ENCODE measurements at regions not wholly inside any gene's neighbourhood (a gene's known extent, or its start where the extent isn't known, plus 50 kb on each side); places are given as distances from the start of the nearest gene placed in this dataset.
A peak's percentile ranks its signal among the peaks of the same experiment; 100 is the strongest.
"Not testable (repeated sequence)": the region's sequence is repeated elsewhere in the genome, so short reads cannot be mapped to it uniquely, and the experiment has no call there.

DNA sequence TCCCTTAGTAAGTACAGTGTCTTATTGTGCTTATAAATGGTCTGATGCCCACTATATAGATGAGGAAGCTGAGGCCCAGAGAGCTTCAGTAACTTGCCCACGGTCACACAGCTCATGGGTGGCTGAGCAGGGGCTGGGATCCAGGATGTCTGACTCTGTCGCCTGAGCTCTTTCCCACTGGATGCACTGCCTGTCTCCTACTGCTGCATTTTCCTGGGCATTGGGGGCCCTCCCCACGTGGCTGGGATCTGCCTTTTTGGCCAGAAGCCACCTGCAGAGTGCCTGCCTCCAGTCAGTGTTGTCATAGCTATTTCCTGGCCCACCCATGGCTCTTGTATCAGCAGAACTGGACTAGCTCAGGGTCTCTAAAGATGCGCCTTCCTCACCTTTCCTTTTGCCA lies 57.5 kb upstream of the TAMM41 start:
- TF ChIP-seq, protein P1, sequence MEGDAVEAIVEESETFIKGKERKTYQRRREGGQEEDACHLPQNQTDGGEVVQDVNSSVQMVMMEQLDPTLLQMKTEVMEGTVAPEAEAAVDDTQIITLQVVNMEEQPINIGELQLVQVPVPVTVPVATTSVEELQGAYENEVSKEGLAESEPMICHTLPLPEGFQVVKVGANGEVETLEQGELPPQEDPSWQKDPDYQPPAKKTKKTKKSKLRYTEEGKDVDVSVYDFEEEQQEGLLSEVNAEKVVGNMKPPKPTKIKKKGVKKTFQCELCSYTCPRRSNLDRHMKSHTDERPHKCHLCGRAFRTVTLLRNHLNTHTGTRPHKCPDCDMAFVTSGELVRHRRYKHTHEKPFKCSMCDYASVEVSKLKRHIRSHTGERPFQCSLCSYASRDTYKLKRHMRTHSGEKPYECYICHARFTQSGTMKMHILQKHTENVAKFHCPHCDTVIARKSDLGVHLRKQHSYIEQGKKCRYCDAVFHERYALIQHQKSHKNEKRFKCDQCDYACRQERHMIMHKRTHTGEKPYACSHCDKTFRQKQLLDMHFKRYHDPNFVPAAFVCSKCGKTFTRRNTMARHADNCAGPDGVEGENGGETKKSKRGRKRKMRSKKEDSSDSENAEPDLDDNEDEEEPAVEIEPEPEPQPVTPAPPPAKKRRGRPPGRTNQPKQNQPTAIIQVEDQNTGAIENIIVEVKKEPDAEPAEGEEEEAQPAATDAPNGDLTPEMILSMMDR (conservative IDR thresholded peaks at IDR 0.05; ENCODE audit: low read depth, low read length) = no peak

DNA sequence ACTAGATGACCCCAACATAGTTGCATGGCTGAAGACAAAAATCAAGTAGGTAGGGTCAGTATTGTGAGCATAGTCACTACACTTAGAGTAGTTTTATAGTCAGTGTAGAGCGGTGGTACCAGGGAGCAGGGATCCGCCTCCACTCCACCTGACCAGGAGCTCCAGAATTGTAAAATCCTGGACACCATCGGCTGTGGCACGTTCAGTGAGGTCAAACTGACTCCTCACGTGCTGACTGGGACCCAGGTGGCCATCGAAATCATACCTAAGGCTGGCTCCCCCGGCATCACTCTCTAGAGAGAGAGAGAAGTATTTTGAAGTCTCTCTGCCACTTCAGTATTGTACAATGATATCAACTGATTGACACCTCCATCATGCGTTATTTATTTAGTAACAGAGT lies 59.7 kb upstream of the TAMM41 start:
- TF ChIP-seq, protein P1 (conservative IDR thresholded peaks at IDR 0.05; ENCODE audit: low read depth, low read length) = no peak
- no peak for DNase-seq (ENCODE audit: low read depth)
- no peak overlapping the region for H3K4me3 ChIP-seq (ENCODE audit: low read depth, low read length)

More for the DNA sequence above, 57.5 kb upstream of the TAMM41 start:
- no peak for DNase-seq (ENCODE audit: low read depth)
- no peak overlapping the region for H3K4me3 ChIP-seq (ENCODE audit: low read depth, low read length)

DNA sequence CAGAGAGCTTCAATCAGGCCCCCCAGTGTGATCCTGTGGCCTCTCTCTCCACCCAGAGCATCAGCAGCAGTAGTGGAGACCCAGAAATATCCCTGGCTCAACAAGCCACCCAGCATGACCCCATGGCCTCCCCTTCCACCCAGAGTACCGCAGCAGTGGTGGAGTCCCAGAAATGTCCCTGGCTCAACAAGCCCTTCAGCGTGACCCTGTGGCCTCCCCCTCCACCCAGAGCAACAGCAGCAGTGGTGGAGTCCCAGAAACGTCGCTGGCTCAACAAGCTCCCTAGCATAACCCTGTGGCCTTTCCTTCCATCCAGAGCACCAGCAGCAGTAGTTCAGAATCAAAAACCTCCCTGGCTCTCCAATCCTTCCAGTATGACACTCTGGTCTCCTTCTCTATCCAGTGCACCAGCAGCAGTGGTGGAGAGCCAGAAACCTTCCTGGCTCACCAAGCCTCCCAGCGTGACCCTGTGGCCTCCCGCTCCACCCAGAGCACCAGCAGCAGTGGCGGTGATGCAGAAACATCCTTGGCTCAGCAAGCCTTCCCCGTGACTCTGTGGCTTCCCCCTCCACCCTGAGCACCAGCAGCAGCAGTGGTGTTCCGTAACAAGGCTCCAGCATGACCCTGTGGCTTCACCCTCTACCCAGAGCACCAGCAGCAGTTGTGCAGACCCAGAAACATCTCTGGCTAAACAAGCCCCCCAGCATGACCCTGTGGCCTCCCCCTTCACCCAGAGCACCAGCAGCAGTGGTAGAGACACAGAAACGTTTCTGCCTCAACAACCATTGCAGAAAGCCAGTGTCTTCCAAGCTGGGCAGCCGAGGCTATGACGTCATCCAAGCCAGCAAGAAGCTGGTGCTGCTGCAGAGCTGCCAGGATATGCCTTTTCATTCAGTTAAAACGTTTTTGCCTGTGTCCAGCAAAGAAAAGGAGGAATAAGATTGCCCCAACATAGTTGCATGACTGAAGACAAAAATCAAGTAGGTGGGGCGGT lies 61.3 kb upstream of the TAMM41 start:
- DNase-seq (ENCODE audit: low read depth) = peak; percentile 2
- TF ChIP-seq, protein P1 (conservative IDR thresholded peaks at IDR 0.05; ENCODE audit: low read depth, low read length) = no peak
- no peak overlapping the region for H3K4me3 ChIP-seq (ENCODE audit: low read depth, low read length)

DNA sequence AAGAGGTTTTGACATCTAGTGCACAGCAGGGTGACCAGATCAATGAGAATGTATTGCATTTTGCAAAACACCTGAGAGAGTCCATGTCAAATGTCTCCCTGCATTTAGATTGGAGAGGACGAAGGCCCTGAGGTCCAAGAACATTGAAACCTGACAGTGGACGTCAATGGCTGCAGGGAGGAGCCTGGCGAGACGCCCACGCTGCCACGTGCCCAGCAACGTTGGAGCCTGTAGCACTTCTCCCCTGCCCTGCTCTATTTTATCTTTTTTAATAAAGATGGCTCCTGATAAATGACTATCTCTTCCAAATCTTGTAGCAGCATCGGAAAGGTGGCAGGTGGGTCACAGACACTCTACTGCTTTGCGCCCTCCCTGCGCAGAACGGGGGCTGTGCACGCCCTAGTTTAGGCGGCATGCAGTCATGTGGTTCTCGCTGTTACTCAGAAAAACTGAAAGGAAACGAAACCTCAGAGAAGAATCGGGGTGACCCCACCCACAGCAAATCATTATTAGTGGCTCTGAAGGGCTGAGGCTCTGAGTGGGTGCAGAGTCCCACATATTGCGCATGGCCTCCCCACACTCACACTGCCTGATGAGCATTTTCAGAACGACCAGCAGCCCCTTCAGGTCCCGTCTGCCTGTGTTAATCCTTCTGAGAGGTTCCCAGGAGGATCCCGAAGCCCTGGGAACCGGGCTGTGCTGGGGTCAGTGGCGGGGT lies 62.5 kb upstream of the TAMM41 start:
- TF ChIP-seq, protein P1 (conservative IDR thresholded peaks at IDR 0.05; ENCODE audit: low read depth, low read length) = no peak
- no peak overlapping the region for H3K4me3 ChIP-seq (ENCODE audit: low read depth, low read length)
- no peak for DNase-seq (ENCODE audit: low read depth)

DNA sequence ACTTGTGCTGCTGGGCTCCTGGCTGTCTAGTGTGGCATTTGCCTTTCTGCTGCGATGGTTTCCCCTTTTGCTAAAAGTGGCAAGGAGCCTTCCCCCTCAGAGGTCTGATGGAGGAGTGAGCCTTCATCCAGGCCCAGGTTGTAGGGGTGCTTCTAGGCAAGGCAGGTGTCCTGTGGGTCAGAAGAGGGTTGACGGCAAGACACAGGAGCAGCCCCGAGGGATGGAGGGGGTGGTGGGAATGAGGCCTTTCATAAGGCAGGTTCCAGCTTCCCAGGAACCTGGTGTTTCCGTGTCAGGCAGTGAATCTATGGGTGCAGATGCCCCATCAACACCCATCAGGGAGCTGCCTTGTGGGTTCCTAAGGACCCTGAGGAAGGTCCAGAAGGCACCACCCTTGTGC lies 63.0 kb upstream of the TAMM41 start:
- TF ChIP-seq, protein P1 (conservative IDR thresholded peaks at IDR 0.05; ENCODE audit: low read depth, low read length) = no peak
- no peak for DNase-seq (ENCODE audit: low read depth)
- no peak overlapping the region for H3K4me3 ChIP-seq (ENCODE audit: low read depth, low read length)

DNA sequence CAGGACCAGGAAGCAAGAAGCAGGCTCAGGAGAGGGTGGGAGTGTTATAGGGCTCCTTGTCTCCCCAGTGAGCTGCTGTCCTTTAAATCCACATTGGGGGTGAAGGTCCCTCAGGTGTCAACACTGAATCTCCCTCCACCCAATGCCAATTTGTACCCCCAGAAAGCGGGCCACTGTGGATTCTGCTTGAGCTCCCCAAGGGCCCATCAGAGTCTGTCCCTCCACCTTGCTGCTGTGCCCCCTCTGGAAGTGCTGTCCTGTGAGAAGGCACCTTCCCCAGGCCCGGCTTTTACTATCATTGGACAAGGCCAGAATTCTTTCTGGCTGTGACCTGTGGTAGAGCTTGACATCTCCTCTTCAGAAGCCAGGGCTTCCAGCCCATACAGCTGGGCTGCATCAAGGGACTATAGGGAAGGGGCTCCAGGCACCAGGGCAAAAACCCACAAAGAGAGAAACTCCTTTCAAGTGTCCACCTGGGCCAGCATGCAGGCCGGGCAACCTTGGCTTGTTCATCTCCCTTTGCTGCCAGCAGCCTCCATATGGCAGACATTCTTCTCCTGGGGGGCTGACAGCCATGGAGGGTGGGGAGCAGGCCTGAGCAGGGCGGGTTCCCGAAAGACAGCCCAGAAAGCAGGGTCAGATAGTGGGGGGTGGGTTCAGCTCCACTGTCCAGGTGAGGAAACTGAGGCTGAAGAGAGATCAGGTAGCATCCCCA lies 63.7 kb upstream of the TAMM41 start:
- DNase-seq (ENCODE audit: low read depth); H3K4me3 ChIP-seq (ENCODE audit: low read depth, low read length): not testable (repeated sequence)

DNA sequence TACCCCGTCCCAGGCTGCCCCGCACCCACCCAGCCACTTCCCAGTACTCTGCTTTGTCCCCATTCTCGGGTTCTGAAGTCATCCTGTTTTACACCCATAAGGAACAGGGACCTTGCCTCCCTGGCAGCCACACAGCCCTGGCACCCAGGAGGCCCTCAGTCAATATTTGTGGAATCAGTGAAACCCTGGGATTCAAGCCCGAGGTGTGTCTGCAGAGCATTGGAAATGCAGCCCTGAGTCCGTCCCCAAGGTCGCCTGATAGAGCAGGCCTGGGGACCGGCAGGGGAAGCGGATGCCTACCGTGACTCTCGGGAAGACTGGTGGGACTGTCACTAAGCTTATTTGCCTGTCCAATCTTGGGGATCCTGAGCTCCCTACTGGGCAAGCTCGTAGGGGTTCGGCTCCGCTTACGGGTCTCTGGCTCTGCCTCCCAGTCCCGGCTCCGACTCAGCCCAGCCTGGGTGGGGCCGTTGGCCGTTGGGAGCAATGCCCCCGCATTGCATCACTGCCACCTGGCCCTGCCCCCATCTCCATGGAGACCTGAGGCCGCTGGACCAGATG lies 64.4 kb upstream of the TAMM41 start:
- no peak for DNase-seq (ENCODE audit: low read depth)
- TF ChIP-seq, protein P1 (conservative IDR thresholded peaks at IDR 0.05; ENCODE audit: low read depth, low read length) = no peak
- H3K4me3 ChIP-seq (ENCODE audit: low read depth, low read length) = no peak overlapping the region

DNA sequence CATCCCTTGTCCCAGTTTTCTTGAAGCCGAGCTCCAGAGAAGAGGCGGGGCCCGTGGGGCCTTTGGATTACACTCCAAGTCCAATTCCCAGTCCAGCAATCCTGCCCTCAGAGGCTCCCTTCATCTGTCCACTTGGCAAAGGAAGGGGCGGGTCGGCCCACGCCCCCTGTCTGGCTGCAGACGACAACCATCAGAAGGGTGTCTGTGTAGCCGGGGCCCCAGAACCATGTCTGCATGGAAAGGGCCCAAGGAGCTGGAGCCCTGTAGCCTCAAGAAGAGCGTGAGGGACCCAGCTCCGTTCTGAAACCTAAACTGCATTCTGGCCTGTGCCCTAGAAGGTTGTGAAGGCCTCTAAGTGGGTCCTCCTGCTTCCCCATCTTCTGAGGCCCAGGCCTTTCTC lies 65.2 kb upstream of the TAMM41 start:
- DNase-seq (ENCODE audit: low read depth) = not testable (repeated sequence)

More for the DNA sequence above, 65.2 kb upstream of the TAMM41 start:
- H3K4me3 ChIP-seq (ENCODE audit: low read depth, low read length) = not testable (repeated sequence)
